ENCODE measurements at regions not wholly inside any gene's neighbourhood (a gene's known extent, or its start where the extent isn't known, plus 50 kb on each side); places are given as distances from the start of the nearest gene placed in this dataset.

DNA sequence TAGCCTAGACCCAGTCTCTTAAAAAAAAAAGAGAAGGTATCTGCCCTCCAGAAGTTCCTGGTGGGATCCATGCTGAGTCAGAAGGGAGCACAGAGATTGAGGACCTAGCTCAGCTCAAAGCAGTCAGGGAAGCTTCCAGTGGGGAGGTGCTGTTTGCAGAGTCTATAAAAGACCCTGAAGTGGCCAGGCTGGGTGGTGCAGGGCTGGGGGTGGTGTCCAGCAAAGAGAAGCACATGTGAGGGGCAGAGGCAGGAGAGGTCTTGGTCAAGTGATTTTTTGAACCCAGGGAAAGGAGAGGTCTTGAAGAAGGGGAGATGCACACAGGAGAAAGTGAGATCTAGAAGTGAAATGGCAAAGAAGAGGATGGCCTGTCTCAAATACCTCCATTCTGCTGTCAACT lies 130.4 kb upstream of the PODXL start:
- TF ChIP-seq POLR2A (IDR thresholded peaks at IDR 0.05; ENCODE audit: low read depth, low read length) (no peak), POLR2AphosphoS5 (IDR thresholded peaks at IDR 0.05; ENCODE audit: low read depth, low read length) (no peak), PAX5 (IDR thresholded peaks at IDR 0.05; ENCODE audit: insufficient read depth, low read length, severe bottlenecking) (no peak), TAF1 (IDR thresholded peaks at IDR 0.05; ENCODE audit: low read depth, low read length) (no peak), SPI1 (IDR thresholded peaks at IDR 0.05; ENCODE audit: low read depth, low read length) (no peak), POU2F2 (IDR thresholded peaks at IDR 0.05; ENCODE audit: low read depth, low read length) (no peak)
